Fibroblast of skin of abdomen (primary cell): ENCODE measurements at regions not wholly inside any gene's neighbourhood (a gene's known extent, or its start where the extent isn't known, plus 50 kb on each side); places are given as distances from the start of the nearest gene placed in this dataset.

Experiments
- DNase-seq: peaks from one replicate; pipeline ENCODE4 v3.0.0-alpha.2; 2013

GRCh38 chr4:161222889-161223288, 940.9 kb downstream of the FSTL5 start:
- no peak for DNase-seq

DNA sequence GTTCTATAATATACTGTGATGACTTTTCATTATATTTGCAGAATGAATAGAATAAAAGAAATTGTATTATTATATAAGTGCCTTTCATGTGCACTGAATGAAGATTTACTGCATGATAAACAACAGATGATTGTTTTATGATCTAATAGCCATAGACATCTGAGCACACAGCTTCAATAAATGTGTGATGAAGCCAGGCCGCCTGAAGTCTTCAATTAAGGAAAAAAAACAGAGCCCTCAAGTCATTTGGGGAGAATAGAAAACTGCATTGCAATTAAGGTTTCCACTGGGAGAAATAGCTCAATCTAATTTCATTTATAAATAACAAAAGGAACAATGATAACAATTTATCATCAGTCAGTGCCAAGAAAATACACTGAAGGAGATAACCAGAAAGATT, 955.2 kb downstream of the FSTL5 start:
- no peak for DNase-seq

GRCh38 chr4:161206528-161207080, 957.2 kb downstream of the FSTL5 start:
- no peak for DNase-seq

DNA sequence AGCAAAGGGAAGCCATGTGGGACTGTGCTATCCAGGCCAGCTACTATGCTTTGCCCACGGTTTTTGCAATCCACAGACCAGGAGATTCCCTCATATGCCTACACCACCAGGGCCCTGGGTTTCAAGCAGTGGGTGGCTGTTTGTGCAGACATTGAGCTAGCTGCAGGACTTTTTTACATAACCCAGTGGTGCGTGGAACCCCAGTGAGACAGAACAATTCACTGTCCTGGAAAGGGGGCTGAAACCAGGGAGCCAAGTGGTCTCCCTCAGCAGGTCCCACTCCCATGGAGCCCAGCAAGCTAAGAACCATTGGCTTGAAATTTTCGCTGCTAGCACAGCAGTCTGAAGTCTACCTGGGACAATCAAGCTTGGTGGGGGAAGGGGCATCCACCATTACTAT, 959.9 kb downstream of the FSTL5 start:
- DNase-seq = no peak

DNA sequence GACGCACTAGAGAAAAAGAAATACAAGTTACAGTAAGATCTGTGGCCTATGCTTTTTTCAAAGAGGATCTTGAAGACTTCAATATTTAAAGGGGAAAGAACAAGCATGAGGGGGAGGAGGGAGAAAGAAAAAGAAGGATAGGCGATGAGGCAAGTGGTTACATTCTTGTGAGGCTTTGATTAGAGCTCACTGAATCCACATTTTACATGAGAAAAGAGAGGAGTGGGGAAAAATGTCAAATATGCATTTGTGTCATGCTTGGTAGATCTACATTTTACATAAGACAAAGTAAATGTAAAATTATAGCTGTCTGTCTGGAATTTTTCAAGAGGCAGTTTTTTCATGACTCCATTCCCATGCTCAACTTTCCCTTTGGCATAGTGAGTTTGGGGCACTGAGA, 965.9 kb downstream of the FSTL5 start:
- DNase-seq = peak; percentile 21

DNA sequence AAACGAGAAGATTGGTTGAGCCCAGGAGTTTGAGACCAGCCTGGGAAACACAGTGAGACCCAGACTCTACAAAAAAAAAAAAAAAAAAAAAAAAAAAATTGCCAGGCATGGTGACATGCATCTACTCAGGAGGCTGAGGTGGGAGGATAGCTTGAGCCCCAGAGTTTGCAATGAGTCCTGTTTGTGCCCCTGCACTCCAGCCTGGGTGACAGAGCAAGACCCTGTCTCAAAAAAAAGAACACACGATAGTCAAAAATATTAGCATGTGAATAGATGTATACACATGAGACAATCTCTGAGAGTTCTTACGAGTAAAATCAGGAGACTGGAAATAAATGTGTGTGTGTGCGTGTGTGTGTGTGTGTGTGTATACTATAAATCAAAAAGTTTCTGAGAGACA, 966.3 kb downstream of the FSTL5 start:
- DNase-seq = no peak

DNA sequence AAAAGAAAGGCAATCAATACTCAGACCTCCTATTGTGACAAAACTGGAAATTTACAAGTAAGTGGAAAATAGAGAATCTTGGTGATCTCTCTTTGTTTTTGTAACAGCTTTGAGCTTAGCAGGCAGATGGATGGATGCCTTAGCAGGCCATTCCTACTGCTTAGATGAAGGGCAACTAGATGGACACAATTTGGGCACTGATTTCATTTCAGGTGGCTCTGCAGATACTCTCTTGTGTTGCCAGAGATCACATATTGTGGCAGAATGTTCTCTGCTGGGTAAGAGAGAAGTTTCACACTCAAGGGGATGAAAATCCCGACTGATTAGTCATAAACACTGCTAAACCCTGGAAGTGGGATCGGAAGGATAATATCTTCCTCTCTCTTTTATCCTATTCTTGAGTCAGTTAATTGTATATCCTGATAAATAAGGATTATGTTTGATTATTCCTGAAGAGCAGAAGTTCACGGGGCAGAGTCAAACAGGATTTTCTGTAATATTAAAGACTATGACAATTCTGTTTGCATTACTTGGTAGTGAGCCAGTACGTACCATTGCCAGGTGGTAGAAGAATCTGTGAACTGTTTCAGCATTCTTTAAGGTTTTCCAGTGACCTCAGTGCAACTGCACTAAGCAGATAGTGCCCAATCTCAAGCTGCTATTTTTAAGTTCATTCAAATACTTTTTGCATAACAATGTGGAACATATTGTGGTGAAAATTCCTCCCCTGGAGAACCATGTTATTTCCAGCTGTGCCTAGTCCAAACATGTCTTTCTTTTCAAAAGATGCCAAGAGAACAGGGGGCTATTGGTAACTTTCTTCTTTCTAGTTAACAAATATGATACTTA, 974.3 kb downstream of the FSTL5 start:
- DNase-seq = peak; percentile 38

DNA sequence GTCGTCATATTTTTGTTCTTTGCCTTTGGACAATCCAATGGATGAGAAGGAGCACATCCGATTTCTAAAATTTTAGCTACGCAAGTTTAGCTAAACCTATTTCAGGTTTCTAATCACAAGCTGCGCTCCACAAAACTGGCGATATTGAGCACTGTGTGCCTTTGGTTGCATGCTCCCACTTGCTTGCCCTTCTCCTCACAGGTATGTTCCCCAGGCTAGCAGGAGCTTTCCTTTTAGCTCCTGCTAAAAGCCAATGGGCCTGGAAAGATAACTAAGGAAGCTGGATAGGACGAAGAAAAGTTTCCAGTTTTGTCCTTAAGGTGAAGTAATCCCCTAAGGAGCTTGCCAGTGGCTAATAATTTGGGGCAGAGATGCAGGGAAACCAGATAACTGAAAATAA, 975.2 kb downstream of the FSTL5 start:
- DNase-seq = no peak

DNA sequence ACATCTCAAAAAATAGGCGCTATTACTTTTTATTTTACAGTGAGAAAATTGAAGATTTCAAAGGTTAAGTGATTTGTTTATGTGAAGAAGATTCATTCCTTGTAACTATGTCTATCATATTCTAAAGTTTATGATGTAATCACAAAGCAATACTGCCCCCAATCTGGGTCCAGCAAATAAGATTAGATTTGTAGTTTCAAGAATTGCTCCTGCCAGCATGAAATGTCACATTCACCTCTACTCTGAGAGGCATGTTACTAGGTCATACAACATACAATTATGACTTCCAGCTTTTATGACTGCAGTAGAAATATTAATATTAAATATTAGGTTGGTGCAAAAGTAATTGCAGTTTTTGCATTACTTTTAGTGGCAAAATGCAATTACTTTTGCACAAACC, 976.2 kb downstream of the FSTL5 start:
- peak; percentile 4 for DNase-seq

GRCh38 chr4:161186750-161187149, 977.0 kb downstream of the FSTL5 start:
- DNase-seq = no peak

DNA sequence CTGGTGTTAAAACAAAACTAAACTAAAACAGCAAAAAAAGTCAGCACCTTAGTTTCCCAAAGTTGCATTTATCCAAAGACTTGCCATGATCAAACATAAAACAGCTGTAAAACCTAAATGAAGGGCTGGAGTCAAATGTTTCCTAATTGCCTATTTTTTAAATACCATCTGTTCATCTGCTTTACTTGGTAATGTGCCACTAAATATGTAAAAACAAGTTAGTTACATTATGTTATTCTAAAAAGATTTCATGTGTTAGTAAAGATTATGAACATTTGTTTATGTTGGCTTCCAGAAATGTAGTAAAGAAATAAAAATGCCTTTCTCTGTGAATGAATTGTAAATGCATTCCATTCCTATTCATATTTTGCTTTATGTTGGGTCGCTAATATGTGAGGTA, 977.8 kb downstream of the FSTL5 start:
- DNase-seq = no peak

DNA sequence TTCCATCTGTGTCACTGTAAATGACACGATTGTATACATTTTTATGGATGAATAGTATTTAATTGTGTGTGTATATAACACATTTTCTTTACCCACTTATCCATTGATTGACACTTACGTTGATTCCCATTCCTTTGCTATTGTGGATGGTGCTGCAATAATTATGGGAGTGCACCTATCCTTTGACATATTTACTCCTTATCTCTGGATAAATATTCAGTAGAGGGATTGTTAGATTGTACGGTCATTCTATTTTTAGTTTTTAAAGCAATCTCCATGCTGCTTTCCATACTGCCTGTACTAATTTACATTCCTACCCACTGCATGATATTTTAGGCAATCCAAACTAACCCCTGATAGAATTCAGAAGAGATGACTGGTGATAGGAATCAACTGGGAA, 980.1 kb downstream of the FSTL5 start:
- no peak for DNase-seq

GRCh38 chr4:161182913-161183312, 980.9 kb downstream of the FSTL5 start:
- no peak for DNase-seq

DNA sequence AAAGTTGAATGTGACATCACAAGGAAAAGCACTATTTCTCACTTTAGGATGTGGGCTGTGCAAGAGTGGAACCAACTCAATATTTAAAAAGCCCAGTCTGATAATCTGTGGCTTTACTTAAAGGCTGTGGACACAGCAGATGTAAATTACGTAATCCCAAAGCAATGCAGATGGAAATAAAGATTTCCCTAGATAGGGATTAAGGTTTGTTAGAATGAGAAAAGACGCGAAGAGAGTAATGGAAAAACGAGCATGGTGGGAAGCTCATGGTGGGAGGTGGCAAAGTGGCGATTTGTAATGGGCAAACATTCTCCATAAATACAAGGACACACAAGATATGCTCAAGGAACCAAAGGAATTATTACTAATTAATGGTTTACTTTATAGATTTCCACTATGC, 985.5 kb downstream of the FSTL5 start:
- DNase-seq = no peak

GRCh38 chr4:161172396-161173026, 991.3 kb downstream of the FSTL5 start:
- DNase-seq = no peak

GRCh38 chr4:161167539-161167938, 996.3 kb downstream of the FSTL5 start:
- DNase-seq = no peak

DNA sequence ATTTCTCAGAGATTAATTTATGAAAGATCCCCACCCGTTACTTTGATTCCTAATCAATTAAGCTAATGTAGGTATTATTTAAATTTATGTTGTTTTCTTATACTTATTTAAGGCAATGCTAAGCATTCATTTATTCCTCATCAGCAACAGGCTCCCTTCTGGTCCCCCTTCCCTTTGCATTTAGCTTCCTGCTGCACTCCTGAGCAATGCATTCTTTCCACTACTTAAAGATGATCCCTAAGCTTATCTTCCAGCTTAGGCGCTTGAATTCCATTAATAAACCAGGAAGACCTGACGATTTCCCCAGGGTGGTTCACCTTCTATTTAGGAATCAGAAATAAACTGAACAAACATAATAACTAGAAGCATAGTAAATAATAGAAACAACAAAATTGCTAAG, 1003.1 kb downstream of the FSTL5 start:
- DNase-seq = no peak

DNA sequence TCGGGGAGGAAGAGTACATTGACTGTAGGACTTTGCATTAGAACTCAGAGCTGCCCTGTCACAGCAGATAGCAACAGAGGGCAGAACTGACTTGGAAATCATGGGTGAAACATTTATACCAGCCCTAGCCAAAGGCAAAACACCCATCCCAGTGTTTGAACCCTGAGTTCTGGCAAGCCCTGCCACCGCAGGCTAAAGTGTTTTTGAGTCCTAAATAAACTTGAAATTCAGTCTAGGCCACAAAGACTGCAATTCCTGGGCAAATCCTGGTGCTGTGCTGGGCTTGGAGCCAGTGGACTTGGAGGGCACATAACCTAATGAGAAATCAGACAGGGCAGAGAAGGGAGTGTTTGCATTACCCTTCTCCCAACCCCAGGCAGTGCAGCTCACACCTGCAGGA, 1015.7 kb downstream of the FSTL5 start:
- no peak for DNase-seq

- DNase-seq = no peak
Observed at GRCh38 chr4:161143375-161143774, 1020.4 kb downstream of the FSTL5 start.

- no peak for DNase-seq
Observed at GRCh38 chr4:161134795-161135194, 1029.0 kb downstream of the FSTL5 start.

GRCh38 chr4:161133586-161134276, 1030.1 kb downstream of the FSTL5 start:
- DNase-seq = peak; percentile 2

GRCh38 chr4:161132715-161133425, 1030.9 kb downstream of the FSTL5 start:
- DNase-seq = no peak

- DNase-seq = peak; percentile 3
Observed at GRCh38 chr4:161121451-161121850, 1042.3 kb downstream of the FSTL5 start.
